ENCODE measurements at regions not wholly inside any gene's neighbourhood (a gene's known extent, or its start where the extent isn't known, plus 50 kb on each side); places are given as distances from the start of the nearest gene placed in this dataset.
"Not testable (repeated sequence)": the region's sequence is repeated elsewhere in the genome, so short reads cannot be mapped to it uniquely, and the experiment has no call there.

DNA sequence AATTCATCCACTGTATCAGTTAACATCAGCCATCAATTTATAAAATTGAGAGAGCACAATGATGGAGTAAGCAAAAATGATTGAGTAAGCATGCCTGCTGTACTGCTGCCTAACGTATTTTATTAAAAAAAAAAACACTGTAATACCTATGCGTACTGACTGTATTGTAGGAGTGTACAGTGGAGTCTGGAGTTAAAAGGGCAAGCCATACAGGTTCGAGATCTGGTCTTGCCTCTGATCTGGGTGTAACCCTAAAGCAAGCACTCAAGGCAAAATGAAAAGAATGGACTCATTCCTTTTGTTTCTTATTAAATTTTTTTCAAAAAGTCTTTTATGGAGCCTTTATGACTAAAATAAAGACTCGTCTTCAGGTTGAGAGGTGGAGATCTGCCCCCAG, 894.2 kb upstream of the INTU start:
- no peak for DNase-seq (ENCODE audit: low read depth)

DNA sequence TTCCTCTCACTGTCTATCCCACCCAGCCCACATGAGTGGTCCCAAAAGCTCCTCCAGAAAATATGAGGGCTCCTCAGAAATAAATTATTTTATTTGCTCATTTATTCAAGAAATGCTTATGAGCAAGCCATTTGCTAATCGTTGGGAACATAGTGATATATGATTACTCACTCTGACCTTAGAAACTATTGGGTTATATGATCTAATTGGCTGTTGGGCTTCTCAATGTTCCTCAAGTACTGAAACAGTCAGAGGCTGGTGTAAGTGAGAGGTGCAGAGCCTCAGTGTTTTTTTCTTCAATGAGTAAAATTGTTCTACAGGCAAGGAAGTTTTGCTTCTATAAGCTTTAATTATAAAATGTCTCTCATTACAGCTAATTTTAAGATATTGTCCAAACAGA, 893.8 kb upstream of the INTU start:
- DNase-seq (ENCODE audit: low read depth), result no peak

DNA sequence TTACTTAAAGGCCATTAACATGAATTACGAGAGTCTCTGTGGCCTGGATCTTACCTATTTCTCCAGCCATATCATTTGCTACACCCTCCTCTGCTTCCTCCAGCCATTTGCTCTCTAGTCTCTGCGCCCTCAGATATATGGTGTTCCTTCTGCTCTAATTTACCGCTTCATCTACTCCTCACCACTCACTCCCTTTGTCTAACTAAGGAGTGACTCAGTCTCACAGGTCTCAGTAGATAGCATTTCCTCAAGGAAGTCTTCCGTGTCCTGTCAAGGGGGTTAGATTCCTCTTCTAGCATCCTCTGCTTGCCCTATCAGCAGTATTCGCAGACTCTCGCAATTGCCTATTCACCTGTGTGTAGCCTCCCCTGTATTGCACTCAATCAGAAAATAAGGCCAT, 892.1 kb upstream of the INTU start:
- DNase-seq (ENCODE audit: low read depth), result no peak

DNA sequence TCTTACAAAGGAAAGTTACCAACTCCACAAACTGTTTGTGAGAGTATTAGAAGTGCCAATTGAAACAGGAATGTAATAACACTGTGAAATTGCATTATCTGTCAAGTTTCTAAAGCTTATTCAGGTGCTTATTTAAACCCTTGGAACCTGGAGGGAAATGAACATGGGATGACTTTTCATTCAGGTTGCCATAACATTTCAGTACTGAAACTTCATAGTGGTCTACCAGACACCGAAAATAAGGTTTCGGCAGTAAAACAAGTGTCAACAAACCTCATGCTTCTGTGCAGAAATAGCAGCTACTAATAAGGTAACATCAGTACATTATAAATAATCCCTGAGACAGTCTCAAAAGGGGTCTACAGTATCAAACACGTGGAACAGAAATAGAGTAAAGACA, 890.7 kb upstream of the INTU start:
- DNase-seq (ENCODE audit: low read depth), result no peak

DNA sequence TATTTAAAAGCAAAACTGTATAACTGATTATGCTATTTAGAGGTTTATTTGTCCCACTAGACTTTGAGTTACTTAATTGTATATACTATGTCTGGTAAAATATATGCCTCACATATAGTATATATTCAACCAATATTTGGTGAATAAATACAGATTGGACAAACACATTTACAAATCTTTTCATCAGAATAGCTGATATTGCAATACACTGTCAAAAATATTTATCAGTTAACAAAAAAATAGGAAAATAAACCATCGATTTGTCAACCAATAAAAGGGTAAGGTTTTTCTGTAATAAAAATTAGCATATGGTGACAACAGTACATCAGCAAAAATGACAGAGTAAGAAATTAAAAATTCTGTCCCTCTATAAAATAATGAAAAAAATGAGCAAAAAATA, 889.9 kb upstream of the INTU start:
- no peak for DNase-seq (ENCODE audit: low read depth)

DNA sequence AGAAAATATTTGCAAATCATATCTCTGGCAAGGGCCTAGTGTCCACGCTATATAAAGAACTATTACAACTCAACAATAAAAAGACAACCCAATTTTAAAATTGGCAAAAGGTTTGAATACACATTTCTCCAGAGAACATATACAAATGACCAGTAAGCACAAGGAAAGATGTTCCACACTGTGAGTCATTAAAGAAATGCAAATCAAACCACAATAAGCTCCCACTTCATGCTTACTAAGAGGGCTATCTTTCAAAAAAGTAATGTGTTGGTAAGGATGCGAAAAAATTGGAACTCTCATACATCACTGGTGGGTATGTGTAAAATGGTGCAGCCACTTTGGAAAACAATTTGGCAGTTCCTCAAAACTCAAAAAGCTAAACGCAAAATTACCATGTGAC, 884.0 kb upstream of the INTU start:
- no peak for DNase-seq (ENCODE audit: low read depth)

DNA sequence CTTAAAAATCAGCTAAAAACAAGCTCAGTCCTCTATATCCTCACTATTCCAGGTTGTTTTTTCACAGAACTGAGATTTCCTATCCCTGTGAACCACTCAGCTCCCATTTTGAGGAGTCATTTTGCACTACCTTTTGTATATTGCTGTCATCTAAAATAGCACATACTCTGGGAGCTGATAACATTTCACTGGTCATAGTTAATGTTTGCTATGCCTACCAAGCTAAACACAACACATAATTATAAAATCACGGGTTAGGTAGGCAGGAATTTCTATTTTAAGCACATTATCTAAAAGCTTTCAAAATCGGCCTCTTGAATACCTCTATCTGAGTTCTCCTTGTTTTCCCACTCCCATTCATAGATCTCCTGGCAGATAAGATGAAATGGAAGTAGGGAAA, 882.0 kb upstream of the INTU start:
- no peak for DNase-seq (ENCODE audit: low read depth)

DNA sequence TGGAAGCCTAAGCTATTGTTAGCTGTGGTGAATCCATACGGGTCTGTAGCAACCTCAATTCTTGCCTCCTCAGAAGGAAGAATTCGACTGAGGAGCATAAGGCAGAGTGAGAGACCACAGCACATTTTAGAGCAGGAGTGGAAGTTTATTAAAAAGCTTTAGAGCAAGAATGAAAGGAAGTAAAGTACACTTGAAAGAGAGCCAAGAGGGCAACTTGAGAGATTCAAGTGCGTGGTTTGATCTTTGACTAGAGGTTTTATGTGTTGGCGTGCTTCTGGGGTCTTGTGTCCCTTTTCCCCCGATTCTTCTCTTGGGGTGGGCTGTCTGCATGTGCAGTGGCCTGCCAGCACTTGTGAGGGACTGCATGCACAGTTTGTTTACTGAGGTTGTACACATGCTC, 880.6 kb upstream of the INTU start:
- DNase-seq (ENCODE audit: low read depth), result no peak

DNA sequence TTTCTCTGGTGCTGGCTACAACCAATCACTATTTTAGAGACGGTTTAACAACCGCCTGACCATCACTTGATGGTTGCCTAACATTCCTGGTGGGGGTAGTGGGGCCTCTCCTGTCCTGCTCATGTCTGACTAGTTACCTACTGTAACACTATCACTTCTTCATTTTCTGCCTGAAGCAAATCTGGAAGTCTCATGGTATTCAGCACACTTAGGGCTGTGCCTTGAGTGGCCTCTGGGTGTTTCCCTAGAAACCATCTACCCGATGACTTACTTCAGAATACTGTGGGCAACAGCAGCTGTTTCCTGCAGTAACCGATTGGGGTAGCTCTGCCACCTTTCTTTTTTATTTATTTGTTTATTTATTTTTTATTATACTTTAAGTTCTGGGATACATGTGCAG, 880.1 kb upstream of the INTU start:
- DNase-seq (ENCODE audit: low read depth), result no peak

DNA sequence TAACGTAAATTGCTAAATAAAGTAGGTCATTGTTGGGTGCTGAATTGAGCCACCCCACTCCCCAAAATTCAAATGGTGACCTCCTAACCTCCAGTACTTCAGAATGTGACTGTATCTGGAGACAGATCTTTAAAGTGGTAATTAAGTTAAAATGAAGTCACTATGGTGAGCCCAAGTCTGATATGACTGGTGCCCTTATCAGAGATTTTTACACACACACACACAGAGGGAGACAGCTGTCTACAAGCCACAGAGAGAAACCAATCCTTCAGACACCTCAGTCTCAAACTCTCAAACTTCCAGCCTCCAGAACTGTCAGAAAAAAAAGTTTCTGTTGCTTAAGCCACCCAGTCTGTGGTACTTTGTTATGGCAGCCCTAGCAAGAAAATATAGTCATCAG, 879.2 kb upstream of the INTU start:
- no peak for DNase-seq (ENCODE audit: low read depth)

DNA sequence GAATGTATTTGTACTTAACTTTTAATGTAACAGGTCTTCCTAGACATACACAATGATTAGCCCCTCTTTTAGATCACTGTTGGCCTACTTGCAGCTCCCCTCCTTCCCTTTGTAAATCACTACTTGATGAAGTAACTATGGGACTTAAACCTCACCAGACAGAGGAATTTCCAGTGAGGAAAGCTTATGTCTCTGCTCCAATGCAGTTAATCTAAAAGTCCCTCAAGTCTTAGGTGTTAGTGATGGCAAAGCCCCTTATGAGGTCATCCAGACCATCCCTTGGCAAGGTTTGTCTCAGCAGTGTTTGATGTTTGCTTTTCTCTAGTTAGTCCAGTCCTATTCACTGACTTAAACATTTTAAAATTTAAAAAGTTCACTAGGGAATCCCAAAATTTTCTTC, 877.3 kb upstream of the INTU start:
- no peak for DNase-seq (ENCODE audit: low read depth)

DNA sequence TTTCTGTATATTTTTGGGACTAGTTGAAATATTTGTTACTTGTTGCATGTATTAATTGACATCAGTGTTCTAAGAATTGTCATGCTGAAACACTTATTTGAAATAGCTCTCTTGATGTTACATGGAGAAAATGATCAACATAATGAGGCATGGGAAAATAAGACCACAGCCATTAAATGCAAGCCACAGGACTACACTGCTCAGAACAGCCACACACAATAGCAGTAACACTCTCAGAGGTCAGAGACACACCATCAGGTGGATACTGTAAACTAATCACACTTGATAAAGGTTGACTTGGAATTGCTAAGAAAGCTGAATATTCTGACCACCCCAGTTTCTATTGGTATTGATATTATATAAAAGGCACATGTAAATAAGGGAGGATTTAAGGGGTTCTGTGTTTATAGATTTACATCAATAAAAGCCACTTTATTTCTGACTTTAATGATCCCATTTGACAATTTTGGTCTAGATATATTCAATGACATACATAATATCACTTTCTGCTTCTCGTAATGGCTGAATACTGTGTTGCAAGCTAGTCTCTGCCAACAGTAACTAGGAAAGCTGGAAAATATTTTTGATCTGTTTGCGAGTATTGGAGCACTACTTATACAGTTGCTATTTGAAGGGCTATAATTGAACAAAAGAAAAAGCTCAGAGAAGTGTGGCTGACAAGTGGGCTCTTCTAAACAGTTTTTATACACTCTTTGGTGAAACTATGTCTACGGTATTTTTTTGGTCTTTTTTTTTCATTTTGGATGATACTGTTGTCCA, 876.5 kb upstream of the INTU start:
- no peak for DNase-seq (ENCODE audit: low read depth)

DNA sequence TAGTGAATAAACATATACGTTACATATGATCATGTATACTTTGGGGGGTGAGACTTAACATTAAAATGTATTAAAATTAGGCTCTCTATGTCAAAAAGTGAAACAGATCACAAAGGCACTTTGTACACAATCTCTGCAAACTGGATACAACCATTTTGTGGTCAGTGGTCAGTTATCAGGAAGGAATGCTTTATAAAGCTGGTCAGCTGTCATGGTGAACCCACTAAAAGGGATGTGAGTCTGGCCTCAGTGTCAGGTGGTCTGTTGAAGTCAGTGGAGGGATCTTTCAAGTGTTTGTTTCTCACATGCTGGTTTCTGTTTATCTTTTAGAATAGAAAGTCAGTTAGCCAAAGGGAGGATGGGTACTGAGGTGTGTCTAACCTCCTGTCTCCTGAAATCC, 875.5 kb upstream of the INTU start:
- no peak for DNase-seq (ENCODE audit: low read depth)

DNA sequence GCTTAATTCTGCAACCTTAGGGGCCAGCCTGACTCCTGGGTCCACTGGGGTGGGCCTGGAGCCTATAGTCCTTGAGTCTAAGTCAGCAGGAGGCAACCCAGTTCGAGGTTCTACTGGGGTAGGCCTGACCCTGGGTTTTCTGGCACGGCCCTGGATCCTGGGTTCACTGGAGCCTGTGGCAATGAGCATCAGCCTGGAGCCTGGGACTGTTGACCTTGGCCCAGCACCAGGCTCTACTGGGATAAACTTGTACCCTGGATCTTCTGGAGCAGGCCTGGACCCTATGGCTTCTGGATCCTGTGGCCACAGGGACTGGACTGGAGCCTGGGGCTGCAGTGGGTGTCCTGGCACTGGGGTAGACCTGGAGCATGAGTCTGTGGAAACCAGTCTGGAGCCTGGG, 874.3 kb upstream of the INTU start:
- DNase-seq (ENCODE audit: low read depth), result no peak

DNA sequence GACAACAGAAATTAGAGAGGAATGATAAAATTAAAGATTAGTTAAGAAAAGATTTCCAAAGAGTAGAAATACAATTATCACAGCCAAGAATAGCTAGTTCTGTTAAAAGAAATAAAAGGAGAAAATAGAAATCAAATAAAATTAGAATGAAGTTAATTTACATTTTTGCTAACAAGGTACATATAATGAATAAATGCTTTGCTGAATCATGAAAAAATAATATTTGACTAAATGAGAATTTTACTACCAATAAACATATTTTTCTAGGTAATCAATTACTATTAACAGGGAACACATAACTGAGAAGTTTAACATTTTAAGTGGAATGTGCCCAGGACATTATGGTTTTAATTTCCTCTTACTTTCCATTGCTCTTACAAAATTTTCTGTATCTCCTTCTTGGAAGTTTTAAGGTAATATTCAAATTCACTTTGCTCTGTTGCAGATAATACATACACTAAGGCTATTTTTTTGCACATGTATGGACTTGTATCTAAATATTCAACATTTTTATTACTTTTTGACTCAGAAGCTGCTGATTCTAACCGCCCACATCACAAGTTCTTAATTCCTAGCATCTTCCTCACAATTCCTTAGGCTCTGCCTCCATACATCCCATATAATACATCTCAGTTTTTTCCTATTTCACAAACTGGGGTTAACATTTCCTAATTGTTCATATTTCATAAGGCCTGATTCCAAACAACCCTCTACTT, 870.7 kb upstream of the INTU start:
- DNase-seq (ENCODE audit: low read depth), result no peak

DNA sequence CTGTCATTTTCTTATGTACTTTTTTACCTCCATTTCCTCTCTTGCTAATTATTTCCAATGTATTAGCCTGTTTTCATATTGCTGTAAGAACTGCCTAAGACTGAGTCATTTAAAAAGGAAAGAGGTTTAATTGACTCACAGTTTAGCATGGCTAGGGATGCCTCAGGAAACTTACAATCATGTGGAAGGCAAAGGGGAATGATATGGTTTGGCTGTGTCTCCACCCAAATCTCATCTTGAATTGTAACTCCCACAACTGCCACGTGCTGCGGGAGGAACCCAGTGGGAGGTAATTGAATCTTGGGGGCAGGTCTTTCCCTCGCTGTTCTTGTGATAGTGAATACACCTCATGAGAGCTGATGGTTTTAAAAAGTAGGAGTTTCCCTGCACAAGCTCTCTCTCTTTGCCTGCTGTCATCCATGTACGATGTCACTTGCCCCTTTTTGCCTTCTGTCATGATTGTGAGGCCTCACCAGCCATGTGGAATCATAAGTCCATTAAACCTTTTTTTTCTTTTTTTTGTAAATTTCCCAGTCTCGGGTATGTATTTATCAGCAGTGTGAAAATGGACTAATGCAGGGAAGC, 870.0 kb upstream of the INTU start:
- DNase-seq (ENCODE audit: low read depth), result no peak

DNA sequence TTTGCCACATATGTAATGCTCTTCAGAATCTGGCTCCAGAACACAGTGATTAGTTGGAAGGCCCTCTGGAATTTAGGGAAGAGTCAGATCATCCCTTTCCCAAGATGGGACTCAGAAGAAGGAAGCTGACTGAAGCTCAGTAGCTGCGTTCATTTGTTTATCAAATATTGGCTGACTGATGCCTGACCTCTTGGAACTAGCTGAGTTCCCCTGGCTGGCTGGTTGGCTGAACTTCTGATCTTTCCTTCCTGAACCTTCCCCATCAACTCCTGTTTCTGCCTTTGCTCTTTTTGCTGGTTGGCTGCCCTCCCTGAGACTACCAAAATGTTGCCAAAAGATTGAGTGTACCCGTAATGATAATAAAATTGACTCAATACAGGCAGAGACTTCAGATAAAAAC, 866.5 kb upstream of the INTU start:
- DNase-seq (ENCODE audit: low read depth), result no peak

DNA sequence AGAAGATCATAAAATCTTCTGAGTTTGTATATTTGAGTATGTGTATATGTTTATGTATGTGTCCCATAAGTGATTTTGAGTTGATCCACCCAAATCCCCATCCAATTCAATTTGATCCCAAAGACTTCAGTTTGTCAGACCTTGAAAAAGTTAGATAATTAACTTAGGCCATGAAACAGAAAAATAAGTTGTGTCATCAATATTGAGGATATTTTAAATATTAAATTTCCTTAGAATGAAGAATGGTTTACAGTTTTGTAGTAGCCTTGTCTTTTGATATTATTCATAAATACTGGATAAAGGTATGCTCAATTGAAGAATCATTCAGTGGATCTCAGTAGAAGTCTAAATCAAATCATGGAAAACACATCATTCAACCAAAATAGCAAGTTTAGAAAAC, 864.4 kb upstream of the INTU start:
- DNase-seq (ENCODE audit: low read depth), result no peak

DNA sequence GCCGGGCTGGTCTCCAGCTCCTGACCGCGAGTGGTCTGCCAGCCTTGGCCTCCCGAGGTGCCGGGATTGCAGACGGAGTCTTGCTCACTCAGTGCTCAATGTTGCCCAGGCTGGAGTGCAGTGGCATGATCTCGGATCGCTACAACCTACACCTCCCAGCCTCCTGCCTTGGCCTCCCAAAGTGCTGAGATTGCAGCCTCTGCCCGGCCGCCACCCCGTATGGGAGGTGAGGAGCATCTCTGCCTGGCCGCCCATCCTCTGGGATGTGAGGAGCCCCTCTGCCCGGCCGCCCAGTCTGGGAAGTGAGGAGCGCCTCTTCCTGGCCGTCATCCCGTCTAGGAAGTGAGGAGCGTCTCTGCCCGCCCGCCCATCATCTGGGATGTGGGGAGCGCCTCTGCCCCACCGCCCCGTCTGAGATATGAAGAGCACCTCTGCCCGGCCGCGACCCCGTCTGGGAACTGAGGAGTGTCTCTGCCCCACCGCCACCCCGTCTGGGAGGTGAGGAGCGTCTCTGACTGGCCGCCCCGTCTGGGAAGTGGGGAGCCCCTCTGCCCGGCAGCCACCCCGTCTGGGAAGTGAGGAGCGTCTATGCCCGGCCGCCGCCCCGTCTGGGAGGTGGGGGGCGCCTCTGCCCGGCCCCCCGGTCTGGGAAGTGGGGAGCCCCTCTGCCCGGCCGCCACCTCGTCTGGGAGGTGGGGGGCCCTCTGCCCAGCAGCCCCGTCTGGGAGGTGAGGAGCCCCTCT, 861.8 kb upstream of the INTU start:
- DNase-seq (ENCODE audit: low read depth), result not testable (repeated sequence)

DNA sequence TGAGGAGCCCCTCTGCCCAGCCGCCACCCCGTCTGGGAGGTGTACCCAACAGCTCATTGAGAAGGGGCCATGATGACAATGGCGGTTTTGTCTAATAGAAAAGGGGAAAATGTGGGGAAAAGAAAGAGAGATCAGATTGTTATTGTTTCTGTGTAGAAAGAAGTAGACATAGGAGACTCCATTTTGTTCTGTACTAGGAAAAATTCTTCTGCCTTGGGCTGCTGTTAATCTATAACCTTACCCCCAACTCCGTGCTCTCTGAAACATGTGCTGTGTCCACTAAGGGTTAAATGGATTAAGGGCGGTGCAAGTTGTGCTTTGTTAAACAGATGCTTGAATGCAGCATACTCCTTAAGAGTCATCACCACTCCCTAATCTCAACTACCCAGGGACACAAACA, 861.1 kb upstream of the INTU start:
- DNase-seq (ENCODE audit: low read depth), result not testable (repeated sequence)

DNA sequence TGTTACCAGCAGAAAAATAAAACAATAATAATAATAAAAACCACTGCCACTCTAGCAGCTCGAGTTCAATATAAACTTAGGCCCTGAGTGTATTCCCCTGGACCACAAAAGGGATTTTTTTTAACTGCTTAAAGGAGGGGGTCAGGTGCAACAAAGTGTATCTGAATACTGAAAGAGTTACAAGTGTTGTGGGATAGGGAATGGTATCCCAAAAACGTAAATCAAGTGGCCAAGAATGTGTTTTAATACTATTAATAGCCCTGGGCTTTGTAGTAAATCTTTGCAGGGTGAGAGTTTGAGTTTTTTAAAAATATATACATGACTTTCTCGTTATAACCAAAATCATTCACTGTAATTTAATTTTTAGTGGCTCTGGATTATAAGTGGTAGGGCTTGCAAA, 860.1 kb upstream of the INTU start:
- DNase-seq (ENCODE audit: low read depth), result no peak

DNA sequence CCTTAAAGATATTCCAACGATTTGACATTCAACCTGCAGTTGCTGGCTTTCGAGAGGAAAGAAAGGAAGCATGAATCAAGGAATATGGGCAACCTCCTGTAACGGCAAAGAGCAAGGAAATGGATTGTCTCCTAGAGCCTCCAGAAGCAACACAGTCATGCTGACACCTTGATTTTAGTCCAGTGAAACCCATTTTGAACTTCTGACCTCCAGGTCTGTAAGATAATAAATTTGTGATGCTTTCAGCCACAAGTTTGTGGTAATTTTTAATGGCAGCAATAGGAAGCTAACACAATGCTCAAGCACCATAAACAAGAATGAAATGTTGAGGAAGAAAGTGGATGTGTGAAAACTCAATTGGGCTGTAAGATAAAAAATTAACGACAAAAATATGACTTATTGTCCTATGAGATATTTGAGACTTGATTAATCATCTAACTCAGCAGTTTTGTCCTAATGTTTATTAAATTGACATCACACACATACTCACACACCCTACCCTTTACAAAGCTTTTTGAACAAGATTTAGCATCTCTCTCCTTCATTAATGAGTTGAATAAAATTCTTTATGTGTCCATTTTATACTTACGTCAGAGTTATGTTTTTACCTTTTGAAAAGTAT, 857.2 kb upstream of the INTU start:
- DNase-seq (ENCODE audit: low read depth), result no peak

Measured in activated T-cell treated with anti-CD3 and anti-CD28 coated beads for 48 hours (primary cell).